Testis (tissue), 2 donors: ENCODE measurements at regions not wholly inside any gene's neighbourhood (a gene's known extent, or its start where the extent isn't known, plus 50 kb on each side); places are given as distances from the start of the nearest gene placed in this dataset.

Experiments
- DNase-seq: peaks from one replicate; pipeline ENCODE4 v3.0.0-alpha.2; 2019
- H3K27ac ChIP-seq, 2 donors: fragments of 200-600 bp; sonication (generic); one replicate each; pipeline ENCODE4 v1.5.1; 2019
- H3K27me3 ChIP-seq: fragments of 200-600 bp; sonication (generic); one replicate; pipeline ENCODE4 v1.5.1; 2019
- H3K36me3 ChIP-seq: fragments of 200-600 bp; sonication (generic); one replicate; pipeline ENCODE4 v1.5.1; 2017; ENCODE audit warnings: low read depth; ENCODE audit errors: missing control alignments
- H3K4me1 ChIP-seq: fragments of 200-600 bp; sonication (generic); one replicate; pipeline ENCODE4 v1.5.1; 2019
- H3K4me3 ChIP-seq, 2 donors: fragments of 200-600 bp; sonication (generic); one replicate each; pipeline ENCODE4 v1.5.1; 2017 to 2019
- H3K9me3 ChIP-seq: fragments of 200-600 bp; sonication (generic); one replicate; pipeline ENCODE4 v1.5.1; 2017
- CTCF ChIP-seq, 3 experiments: fragments of 450-650 bp in 2 of 3; fragments of 200-600 bp in 1 of 3; sonication (generic) in 1 of 3; IDR thresholded peaks; one replicate each; pipeline ENCODE4 v1.5.1; 2016 to 2019; ENCODE audit warnings: antibody characterized with exemption in 3 of 3, mild to moderate bottlenecking in 2 of 3, moderate library complexity in 1 of 3
- POLR2A ChIP-seq: fragments of 450-650 bp; IDR thresholded peaks from one replicate; pipeline ENCODE4 v1.6.1; 2017; ENCODE audit warnings: antibody characterized with exemption, mild to moderate bottlenecking, moderate library complexity
- WGBS, 2 donors: methylation state at CpG; one replicate each; pipeline ENCODE4 v1.1.5; 2018; 5-methylcytosine and 5-hydroxymethylcytosine counted together
- intact Hi-C: fragments of 100-400 bp; cut with DNase I; formaldehyde crosslinking; loops from one replicate; pipeline ENCODE4 v1.15.1; 2023; ENCODE audit warnings: low total_unique reads

- 90 to 95% methylated on average over 2 of the region's 2 CpGs for WGBS, 2 donors
- H3K4me1 ChIP-seq = peaks cover 13% of the 10 kb centered on the region
- TF ChIP-seq POLR2A (no peak), CTCF (IDR thresholded peaks at IDR 0.05) (no peak)
- no peak for DNase-seq
- H3K36me3 ChIP-seq = no peaks in the 10 kb centered on the region
- H3K4me3 ChIP-seq = no peak overlapping the region
- intact Hi-C loops = no loop called here
- no peaks in the 10 kb centered on the region for H3K9me3 ChIP-seq
- no peaks in the 10 kb centered on the region for H3K27me3 ChIP-seq
- H3K27ac ChIP-seq = no peak overlapping the region
Observed at GRCh38 chr4:104418286-104418685, 76.4 kb downstream of the CXXC4 start.

DNA sequence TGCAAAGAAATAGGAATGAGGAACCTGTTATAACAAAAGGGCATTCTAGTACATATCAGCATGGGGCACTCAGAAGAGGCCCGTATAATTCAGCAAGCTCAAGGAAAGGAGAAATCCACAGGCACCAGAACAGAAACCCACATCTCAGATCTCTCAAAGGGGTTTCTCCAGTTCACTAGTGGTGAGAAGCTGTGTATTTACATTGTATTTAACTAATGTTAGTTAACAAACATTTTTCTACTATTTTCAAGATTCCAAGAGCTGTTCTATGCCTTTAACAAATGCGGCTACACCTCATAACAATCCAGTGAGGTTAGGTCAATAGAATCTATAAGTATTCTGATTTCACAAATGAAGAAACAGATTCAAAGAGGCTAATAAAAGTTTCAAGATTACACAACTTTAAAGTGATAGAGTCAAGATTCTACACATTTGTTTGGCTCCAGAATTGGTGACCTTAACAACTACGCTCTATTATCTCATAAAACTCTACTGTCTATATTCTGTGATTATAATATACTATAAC, 77.3 kb downstream of the CXXC4 start:
- 84 to 87% methylated on average over 3 of the region's 3 CpGs for WGBS, 2 donors
- intact Hi-C loops = no loop called here
- Histone ChIP-seq H3K27ac (no peak overlapping the region), H3K4me3 (no peak overlapping the region), H3K27me3 (no peaks in the 10 kb centered on the region), H3K4me1 (peaks cover 9% of the 10 kb centered on the region), H3K36me3 (no peaks in the 10 kb centered on the region), H3K9me3 (no peaks in the 10 kb centered on the region)
- TF ChIP-seq CTCF (IDR thresholded peaks at IDR 0.05) (no peak), POLR2A (no peak)
- DNase-seq = no peak

GRCh38 chr4:104416725-104417356, 77.9 kb downstream of the CXXC4 start:
- DNase-seq = no peak
- TF ChIP-seq CTCF (IDR thresholded peaks at IDR 0.05) (no peak), POLR2A (no peak)
- H3K27me3 ChIP-seq = no peaks in the 10 kb centered on the region
- H3K4me1 ChIP-seq = peaks cover 9% of the 10 kb centered on the region
- H3K27ac ChIP-seq = no peak overlapping the region
- intact Hi-C loops = no loop called here
- no peak overlapping the region for H3K4me3 ChIP-seq
- no peaks in the 10 kb centered on the region for H3K9me3 ChIP-seq
- H3K36me3 ChIP-seq = no peaks in the 10 kb centered on the region

DNA sequence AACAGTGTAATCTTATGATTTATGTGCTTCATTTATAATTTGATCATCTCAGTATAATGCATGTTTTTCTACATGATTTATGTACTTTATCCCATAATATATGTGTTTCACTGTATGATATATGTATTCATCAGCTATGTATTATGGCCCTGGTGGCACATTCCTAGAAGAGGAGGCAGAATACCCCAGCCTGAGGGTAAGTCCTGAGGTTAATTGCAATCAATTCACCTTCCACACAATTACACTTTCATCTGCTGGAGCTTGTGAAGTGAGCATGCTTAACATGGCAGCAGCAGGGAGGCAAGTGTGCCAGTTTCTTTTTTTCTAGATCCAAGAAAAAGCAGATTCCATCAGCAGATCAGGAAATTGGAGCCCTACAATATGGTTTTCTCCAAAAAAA, 81.2 kb downstream of the CXXC4 start:
- Histone ChIP-seq H3K4me3 (no peak overlapping the region), H3K27ac (no peak overlapping the region), H3K9me3 (no peaks in the 10 kb centered on the region), H3K4me1 (no peaks in the 10 kb centered on the region), H3K36me3 (no peaks in the 10 kb centered on the region), H3K27me3 (no peaks in the 10 kb centered on the region)
- intact Hi-C loops = no loop called here
- no peak for DNase-seq
- TF ChIP-seq POLR2A (no peak), CTCF (IDR thresholded peaks at IDR 0.05) (no peak)

DNA sequence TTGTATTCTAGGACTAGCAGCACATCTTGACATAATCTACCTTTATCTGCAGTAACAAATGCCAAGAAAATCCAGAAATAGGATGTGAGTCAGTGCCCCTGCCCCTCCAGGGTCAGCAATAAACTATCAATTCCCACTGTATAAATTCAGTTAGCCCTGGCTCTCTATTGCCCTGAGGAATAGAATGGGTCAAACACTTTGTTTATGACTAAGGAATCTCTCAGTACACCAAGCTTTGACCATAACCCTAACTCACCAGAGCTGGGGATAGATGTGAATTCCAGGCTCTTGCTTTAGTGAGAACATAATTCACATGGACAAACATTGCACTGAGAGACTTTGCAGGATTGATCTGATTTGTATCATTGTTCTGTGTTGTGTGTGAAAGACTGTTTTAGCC, 82.3 kb downstream of the CXXC4 start:
- no peak for DNase-seq
- Histone ChIP-seq H3K27me3 (no peaks in the 10 kb centered on the region), H3K4me3 (no peak overlapping the region), H3K9me3 (no peaks in the 10 kb centered on the region), H3K4me1 (no peaks in the 10 kb centered on the region), H3K27ac (no peak overlapping the region), H3K36me3 (no peaks in the 10 kb centered on the region)
- intact Hi-C loops = no loop called here
- TF ChIP-seq POLR2A (no peak), CTCF (IDR thresholded peaks at IDR 0.05) (no peak)
